GM21529 (cell line): ENCODE measurements at regions not wholly inside any gene's neighbourhood (a gene's known extent, or its start where the extent isn't known, plus 50 kb on each side); places are given as distances from the start of the nearest gene placed in this dataset.
"Not testable (repeated sequence)": the region's sequence is repeated elsewhere in the genome, so short reads cannot be mapped to it uniquely, and the experiment has no call there.

ENCODE experiments used
- ATAC-seq: cut with Tn5 transposase; IDR thresholded peaks from one replicate; pipeline ENCODE4 v1.9.1; 2021; ENCODE audit not compliant: unreplicated experiment

- ATAC-seq: no peak
Measured at GRCh38 chr10:9547936-9548904, 1469.5 kb upstream of the CELF2 start.

- ATAC-seq: no peak
Measured at GRCh38 chr10:9550810-9551209, 1466.9 kb upstream of the CELF2 start.

- no peak for ATAC-seq
Measured at GRCh38 chr10:9554321-9554720, 1463.4 kb upstream of the CELF2 start.

GRCh38 chr10:9560976-9561375 is 1456.7 kb upstream of the CELF2 start:
- no peak for ATAC-seq

- no peak for ATAC-seq
Measured at GRCh38 chr10:9561821-9562505, 1455.7 kb upstream of the CELF2 start.

- ATAC-seq: no peak
Measured at GRCh38 chr10:9577746-9578145, 1439.9 kb upstream of the CELF2 start.

GRCh38 chr10:9579110-9579705 is 1438.5 kb upstream of the CELF2 start:
- ATAC-seq: no peak

GRCh38 chr10:9582803-9583202 is 1434.9 kb upstream of the CELF2 start:
- not testable (repeated sequence) for ATAC-seq

GRCh38 chr10:9596368-9596920 is 1421.2 kb upstream of the CELF2 start:
- no peak for ATAC-seq

- ATAC-seq: no peak
Measured at GRCh38 chr10:9602998-9603397, 1414.7 kb upstream of the CELF2 start.

GRCh38 chr10:9603972-9604371 is 1413.7 kb upstream of the CELF2 start:
- ATAC-seq: no peak

GRCh38 chr10:9605231-9605630 is 1412.4 kb upstream of the CELF2 start:
- no peak for ATAC-seq

GRCh38 chr10:9608602-9609001 is 1409.1 kb upstream of the CELF2 start:
- no peak for ATAC-seq

- ATAC-seq: peak; percentile 91
Measured at GRCh38 chr10:9613338-9614075, 1404.2 kb upstream of the CELF2 start.

- ATAC-seq: no peak
Measured at GRCh38 chr10:9615189-9615588, 1402.5 kb upstream of the CELF2 start.

GRCh38 chr10:9621216-9621615 is 1396.5 kb upstream of the CELF2 start:
- no peak for ATAC-seq

- no peak for ATAC-seq
Measured at GRCh38 chr10:9625304-9625703, 1392.4 kb upstream of the CELF2 start.

- no peak for ATAC-seq
Measured at GRCh38 chr10:9634466-9634865, 1383.2 kb upstream of the CELF2 start.

- ATAC-seq: no peak
Measured at GRCh38 chr10:9635691-9636090, 1382.0 kb upstream of the CELF2 start.

GRCh38 chr10:9636216-9636615 is 1381.5 kb upstream of the CELF2 start:
- ATAC-seq: no peak

GRCh38 chr10:9643782-9644181 is 1373.9 kb upstream of the CELF2 start:
- ATAC-seq: no peak
